Prostate gland (tissue), 1 donor: ENCODE measurements at regions not wholly inside any gene's neighbourhood (a gene's known extent, or its start where the extent isn't known, plus 50 kb on each side); places are given as distances from the start of the nearest gene placed in this dataset.
"Not testable (repeated sequence)": the region's sequence is repeated elsewhere in the genome, so short reads cannot be mapped to it uniquely, and the experiment has no call there.

Source experiments
- POLR2A ChIP-seq: fragments of 450-650 bp; IDR thresholded peaks from one replicate; pipeline ENCODE4 v1.6.1; 2016; ENCODE audit warnings: antibody characterized with exemption, mild to moderate bottlenecking
- POLR2AphosphoS5 ChIP-seq: sonication (generic); formaldehyde crosslinking; IDR thresholded peaks from one replicate; pipeline ENCODE4 v1.6.1; 2017; ENCODE audit warnings: antibody characterized with exemption

GRCh38 chr18:29359222-29359621 lies 1182.3 kb upstream of the CDH2 start:
- TF ChIP-seq POLR2AphosphoS5, POLR2A: not testable (repeated sequence)
